IMR-90 (cell line): ENCODE measurements at regions not wholly inside any gene's neighbourhood (a gene's known extent, or its start where the extent isn't known, plus 50 kb on each side); places are given as distances from the start of the nearest gene placed in this dataset.

Source experiments
- ATAC-seq: fragments of 200-7000 bp; cut with Tn5 transposase; 2 replicates; pipeline ENCODE4 v1.9.1; 2020; ENCODE audit warnings: low read depth, mild to moderate bottlenecking, moderate library complexity
- BruUV-seq: library from RNA; stranded (reverse); fragments of 400-500 nt; replicated peaks from 2 replicates; lab custom pipeline; 2021; lab: Mats Ljungman, UMichigan
- CTCF ChIA-PET: fragments of 300-600 bp; formaldehyde crosslinking; extraction: SDS; loops from one replicate; lab custom pipeline; 2021; ENCODE audit warnings: antibody characterized with exemption; lab: Yijun Ruan, JAX
- POLR2A ChIA-PET: fragments of 300-600 bp; sonication (Branson Sonifier 250); formaldehyde crosslinking; loops from one replicate; lab custom pipeline; 2022; ENCODE audit warnings: antibody characterized with exemption; ENCODE audit not compliant: unreplicated experiment; lab: Charles Lee
- DNase-seq: peaks from one replicate; pipeline ENCODE4 v3.0.0; 2013
- H2AFZ ChIP-seq: replicated peaks from 2 replicates; pipeline ENCODE3; 2013; ENCODE audit warnings: low read length, mild to moderate bottlenecking; ENCODE audit not compliant: poor library complexity
- H2AK5ac ChIP-seq: 2 replicates; pipeline ENCODE4 v1.6.1; 2013; ENCODE audit warnings: low read depth, low read length, inconsistent platforms
- H2AK9ac ChIP-seq: replicated peaks from 2 replicates; pipeline ENCODE3; 2013; ENCODE audit warnings: mild to moderate bottlenecking, low read depth, low read length, moderate library complexity; ENCODE audit not compliant: poor library complexity
- H2BK120ac ChIP-seq: 2 replicates; pipeline ENCODE4 v1.6.1; 2013; ENCODE audit warnings: low read depth, low read length, inconsistent platforms
- H2BK15ac ChIP-seq: 3 replicates; pipeline ENCODE4 v1.6.1; 2013; ENCODE audit warnings: low read depth, low read length, inconsistent platforms
- H2BK20ac ChIP-seq: 2 replicates; pipeline ENCODE4 v1.6.1; 2013; ENCODE audit warnings: low read depth, mild to moderate bottlenecking, inconsistent platforms, low read length, moderate library complexity
- H2BK5ac ChIP-seq: 2 replicates; pipeline ENCODE4 v1.6.1; 2013; ENCODE audit warnings: mild to moderate bottlenecking, low read depth, low read length, inconsistent platforms; ENCODE audit not compliant: poor library complexity, severe bottlenecking
- H3K14ac ChIP-seq: replicated peaks from 2 replicates; pipeline ENCODE4 v1.6.1; 2013; ENCODE audit warnings: low read depth, low read length, inconsistent platforms
- H3K18ac ChIP-seq: 2 replicates; pipeline ENCODE4 v1.6.1; 2013; ENCODE audit warnings: low read depth, low read length, control low read depth
- H3K23ac ChIP-seq: 2 replicates; pipeline ENCODE4 v1.6.1; 2013; ENCODE audit warnings: low read depth, low read length, inconsistent platforms
- H3K27ac ChIP-seq: 2 replicates; pipeline ENCODE4 v1.5.1; 2013; ENCODE audit warnings: mild to moderate bottlenecking, control low read depth, low read length; ENCODE audit not compliant: insufficient read depth
- H3K27me3 ChIP-seq: 2 replicates; pipeline ENCODE4 v1.6.1; 2013; ENCODE audit warnings: low read length; ENCODE audit not compliant: control insufficient read depth, insufficient read depth
- H3K36me3 ChIP-seq: 2 replicates; pipeline ENCODE4 v1.6.1; 2013; ENCODE audit warnings: low read length, mixed read lengths; ENCODE audit not compliant: control insufficient read depth, insufficient read depth
- H3K4ac ChIP-seq: 2 replicates; pipeline ENCODE4 v1.6.1; 2013; ENCODE audit warnings: low read depth, low read length, inconsistent platforms
- H3K4me1 ChIP-seq: 2 replicates; pipeline ENCODE4 v1.6.1; 2013; ENCODE audit warnings: low read length, mixed read lengths; ENCODE audit not compliant: control insufficient read depth, insufficient read depth
- H3K4me2 ChIP-seq: 2 replicates; pipeline ENCODE4 v1.6.1; 2013; ENCODE audit warnings: low read depth, mild to moderate bottlenecking, control low read depth, low read length, moderate library complexity
- H3K4me3 ChIP-seq: 2 replicates; pipeline ENCODE4 v1.5.1; 2013; ENCODE audit warnings: low read depth, mild to moderate bottlenecking, control low read depth, low read length, moderate library complexity; ENCODE audit not compliant: insufficient read depth
- H3K56ac ChIP-seq: 2 replicates; pipeline ENCODE4 v1.6.1; 2013; ENCODE audit warnings: low read length, inconsistent platforms; ENCODE audit not compliant: insufficient read depth; ENCODE audit errors: extremely low read depth
- H3K79me1 ChIP-seq, 2 experiments: 2 replicates each; pipeline ENCODE4 v1.6.1; 2013; ENCODE audit warnings: low read length in 2 of 2, inconsistent platforms in 1 of 2, low read depth in 1 of 2
- H3K9ac ChIP-seq: 2 replicates; pipeline ENCODE4 v1.6.1; 2013; ENCODE audit warnings: low read depth, low read length, control low read depth
- H3K9me1 ChIP-seq: 2 replicates; pipeline ENCODE4 v1.6.1; 2013; ENCODE audit warnings: low read length, inconsistent platforms; ENCODE audit not compliant: insufficient read depth
- H3K9me3 ChIP-seq: 2 replicates; pipeline ENCODE4 v1.6.1; 2013; ENCODE audit warnings: low read length; ENCODE audit not compliant: control insufficient read depth, insufficient read depth
- H4K20me1 ChIP-seq: 2 replicates; pipeline ENCODE4 v1.6.1; 2013; ENCODE audit warnings: low read length, inconsistent platforms; ENCODE audit not compliant: insufficient read depth
- H4K5ac ChIP-seq: 2 replicates; pipeline ENCODE4 v1.6.1; 2013; ENCODE audit warnings: mild to moderate bottlenecking, low read depth, low read length, control low read depth
- H4K8ac ChIP-seq, 2 experiments: 2 replicates each; pipeline ENCODE4 v1.6.1; 2013; ENCODE audit warnings: low read depth in 2 of 2, low read length in 2 of 2, control low read depth in 1 of 2, inconsistent platforms in 1 of 2
- H4K91ac ChIP-seq: 2 replicates; pipeline ENCODE4 v1.6.1; 2013; ENCODE audit warnings: low read depth, low read length, inconsistent platforms; ENCODE audit not compliant: insufficient read depth
- ELK1 ChIP-seq: fragments of 150-350 bp; IDR thresholded peaks from 2 replicates; pipeline ENCODE4 v1.6.1; 2016; ENCODE audit warnings: low read depth, mild to moderate bottlenecking, low read length, moderate library complexity, borderline replicate concordance
- FOS ChIP-seq: fragments of 150-350 bp; IDR thresholded peaks from 2 replicates; pipeline ENCODE4 v1.6.1; 2016; ENCODE audit warnings: low read depth, low read length
- MAZ ChIP-seq: IDR thresholded peaks from 2 replicates; pipeline ENCODE4 v1.6.1; 2012; ENCODE audit warnings: low read depth, mild to moderate bottlenecking, low read length, improper control_type of control experiment, moderate library complexity, borderline replicate concordance
- MXI1 ChIP-seq: IDR thresholded peaks from 2 replicates; pipeline ENCODE4 v1.6.1; 2012; ENCODE audit warnings: low read depth, mild to moderate bottlenecking, low read length, moderate library complexity, borderline replicate concordance
- RAD21 ChIP-seq: IDR thresholded peaks from 2 replicates; pipeline ENCODE4 v1.6.1; 2012; ENCODE audit warnings: low read length, improper control_type of control experiment
- RCOR1 ChIP-seq: IDR thresholded peaks from 2 replicates; pipeline ENCODE4 v1.6.1; 2012; ENCODE audit warnings: mild to moderate bottlenecking, low read length, improper control_type of control experiment; ENCODE audit not compliant: insufficient replicate concordance
- RFX5 ChIP-seq: IDR thresholded peaks from 2 replicates; pipeline ENCODE4 v1.8.0; 2012; ENCODE audit warnings: low read depth, mild to moderate bottlenecking, low read length, moderate library complexity
- WGBS, 2 experiments: methylation state at CpG; one replicate each; pipeline versions ENCODE4 v1.1.5 to v1.1.7; 2013; ENCODE audit warnings: missing lambda C conversion rate in 2 of 2; ENCODE audit not compliant: insufficient read length in 1 of 2; ENCODE audit errors: extremely low coverage in 2 of 2; 5-methylcytosine and 5-hydroxymethylcytosine counted together
- dilution Hi-C: fragments of 300-500 bp; cut with HindIII; formaldehyde crosslinking; loops from one replicate; pipeline ENCODE4 v1.14.3; 2018; ENCODE audit warnings: low sequenced_read_pairs; ENCODE audit not compliant: unreplicated experiment
- in situ Hi-C: fragments of 300-500 bp; cut with MboI; formaldehyde crosslinking; loops from 3 replicates; pipeline ENCODE4 v1.14.3; 2019; ENCODE audit warnings: low sequenced_read_pairs, inconsistent platforms, mixed read lengths
- intact Hi-C: fragments of 100-400 bp; cut with micrococcal nuclease; formaldehyde crosslinking; loops from 2 replicates; pipeline ENCODE4 v1.10.0; 2022

DNA sequence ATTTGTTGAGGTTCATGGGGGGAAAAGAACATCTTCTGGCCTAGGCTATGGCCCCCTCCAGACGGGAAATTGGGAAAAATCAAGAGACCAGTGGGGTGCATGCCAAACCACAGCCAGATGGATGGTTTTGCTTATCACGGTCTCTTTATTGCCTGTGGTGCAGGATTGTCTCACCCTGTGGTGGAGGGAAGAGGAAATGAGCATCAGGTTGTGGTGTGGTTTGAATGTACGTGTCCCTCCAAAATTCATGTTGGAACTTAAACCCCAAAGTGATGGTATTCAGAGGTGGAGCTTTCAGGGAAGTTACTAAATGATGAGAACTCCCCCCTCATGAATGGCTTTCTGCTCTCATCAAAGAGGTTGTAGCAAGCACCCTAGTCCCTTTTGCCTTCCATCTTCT is 525.7 kb downstream of the NPHP4 start:
- H3K14ac ChIP-seq, result no peak overlapping the region
- intact Hi-C loops (no loop called here), dilution Hi-C loops (no loop called here), in situ Hi-C loops (no loop called here)
- WGBS, 2 experiments, result no CpG with 5 or more reads among the region's 3 CpGs
- no peak overlapping the region for H4K91ac ChIP-seq
- no peak overlapping the region for H2BK20ac ChIP-seq
- ATAC-seq (no peak), DNase-seq (no peak)
- H3K4me3 ChIP-seq, result no peak overlapping the region
- no peak overlapping the region for H2BK120ac ChIP-seq
- ChIA-PET CTCF (no interaction called here), POLR2A (no interaction called here)
- no peak overlapping the region for H3K18ac ChIP-seq
- H3K9me3 ChIP-seq, result peaks cover 39% of the 10 kb centered on the region
- H2AK5ac ChIP-seq, result no peak overlapping the region
- no peak overlapping the region for H3K4ac ChIP-seq
- H2AFZ ChIP-seq, result no peak overlapping the region
- no peak overlapping the region for H4K8ac ChIP-seq
- H3K27me3 ChIP-seq, result no peaks in the 10 kb centered on the region
- H3K56ac ChIP-seq, result no peak overlapping the region
- no peak overlapping the region for H2AK9ac ChIP-seq
- H3K23ac ChIP-seq, result no peak overlapping the region
- no peak for TF ChIP-seq ELK1
- no peak for TF ChIP-seq MXI1
- TF ChIP-seq RAD21, result no peak
- no peak for TF ChIP-seq MAZ
- no peak for TF ChIP-seq RFX5
- no peak for TF ChIP-seq RCOR1
- TF ChIP-seq FOS, result no peak
- H3K27ac ChIP-seq, result no peak overlapping the region
- H3K36me3 ChIP-seq, result no peaks in the 10 kb centered on the region
- no peaks in the 10 kb centered on the region for H3K4me1 ChIP-seq
- no peaks in the 10 kb centered on the region for H3K9me1 ChIP-seq
- no peak overlapping the region for H2BK5ac ChIP-seq
- H3K79me1 ChIP-seq, result no peaks in the 10 kb centered on the region
- no peak overlapping the region for H2BK15ac ChIP-seq
- H4K5ac ChIP-seq, result no peak overlapping the region
- no peak overlapping the region for H3K9ac ChIP-seq
- no peaks in the 10 kb centered on the region for H4K20me1 ChIP-seq
- no peak overlapping the region for H3K4me2 ChIP-seq
- BruUV-seq, result no TSS peak
